Skeletal muscle cell (primary cell): ENCODE measurements at regions not wholly inside any gene's neighbourhood (a gene's known extent, or its start where the extent isn't known, plus 50 kb on each side); places are given as distances from the start of the nearest gene placed in this dataset.
"Not testable (repeated sequence)": the region's sequence is repeated elsewhere in the genome, so short reads cannot be mapped to it uniquely, and the experiment has no call there.

ENCODE experiments used
- DNase-seq: peaks from one replicate; pipeline ENCODE4 v3.0.0-alpha.2; 2010; ENCODE audit warnings: low read depth
- H3K4me3 ChIP-seq: 2 replicates; pipeline ENCODE4 v1.5.1; 2011; ENCODE audit warnings: low read depth, mild to moderate bottlenecking, control low read depth, low read length, moderate library complexity

DNA sequence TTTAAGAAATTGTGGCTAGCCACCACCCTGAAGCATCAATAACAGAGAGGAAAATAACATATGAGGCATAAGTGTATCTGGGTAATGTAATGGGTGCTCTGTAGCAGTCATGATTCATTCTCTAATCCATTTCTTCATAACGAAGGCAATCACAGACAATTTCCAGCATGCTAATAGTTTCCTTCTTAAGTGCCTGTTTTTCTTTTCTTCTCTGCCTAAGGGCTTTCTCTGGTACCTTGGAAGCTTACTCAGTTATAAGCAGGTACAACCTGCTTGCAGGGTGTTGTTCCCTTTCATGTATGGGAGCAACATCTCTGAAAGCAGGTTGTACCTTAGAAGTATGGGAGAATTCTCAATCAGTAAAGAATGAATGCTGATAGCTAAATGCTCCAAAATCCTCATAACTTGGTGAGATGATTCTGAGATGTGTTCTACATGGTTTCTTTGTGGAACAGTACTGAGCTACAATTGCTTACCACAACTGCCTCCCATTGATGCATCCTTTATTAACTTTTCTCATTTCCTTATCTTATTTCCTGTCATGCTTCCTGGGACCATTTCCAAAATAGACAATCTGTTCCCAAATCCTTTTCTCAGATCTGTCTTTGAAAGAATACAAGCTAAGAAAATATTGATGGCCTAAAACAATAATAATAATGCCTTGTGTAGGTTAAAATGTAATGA lies 247.6 kb downstream of the PAPSS1 start:
- no peak for DNase-seq
- no peak overlapping the region for H3K4me3 ChIP-seq

DNA sequence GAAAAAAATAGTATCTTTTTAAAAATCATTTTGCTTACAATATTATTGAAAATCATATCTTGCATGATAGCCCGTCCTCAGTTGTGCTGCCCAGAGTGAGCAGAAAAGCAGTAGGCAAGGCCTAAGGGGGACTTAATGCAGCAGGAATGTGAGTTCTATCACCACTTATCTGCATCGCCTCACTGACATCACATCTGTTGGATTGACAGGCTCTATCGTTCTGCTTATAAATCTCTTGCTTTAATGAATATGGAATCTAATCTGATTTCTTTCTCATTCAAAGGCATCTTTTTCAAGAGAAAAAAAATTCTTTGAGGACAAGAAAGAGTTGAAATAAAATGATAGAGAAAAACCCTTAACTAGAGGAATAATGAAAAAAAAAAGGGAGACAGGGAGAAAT lies 249.9 kb downstream of the PAPSS1 start:
- no peak for DNase-seq
- no peak overlapping the region for H3K4me3 ChIP-seq

DNA sequence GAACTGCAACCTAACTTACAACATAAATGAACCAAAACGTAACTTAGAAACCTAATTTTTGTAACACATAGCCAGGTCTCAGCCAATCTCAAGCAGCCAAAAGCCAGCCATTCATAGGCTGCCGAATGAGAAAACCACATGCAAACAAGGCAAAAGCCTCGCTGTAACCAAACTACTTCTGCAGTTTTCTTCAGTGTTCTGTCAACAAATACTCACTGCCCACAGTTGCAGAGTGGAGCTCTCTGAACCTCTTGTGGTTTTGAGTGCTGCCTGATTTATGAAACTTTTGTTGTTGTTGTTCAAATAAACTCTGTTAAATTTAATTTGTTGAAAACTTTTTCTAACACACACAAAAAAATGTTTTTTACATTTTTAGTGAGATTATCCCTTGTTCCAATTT lies 251.2 kb downstream of the PAPSS1 start:
- no peak overlapping the region for H3K4me3 ChIP-seq
- no peak for DNase-seq

DNA sequence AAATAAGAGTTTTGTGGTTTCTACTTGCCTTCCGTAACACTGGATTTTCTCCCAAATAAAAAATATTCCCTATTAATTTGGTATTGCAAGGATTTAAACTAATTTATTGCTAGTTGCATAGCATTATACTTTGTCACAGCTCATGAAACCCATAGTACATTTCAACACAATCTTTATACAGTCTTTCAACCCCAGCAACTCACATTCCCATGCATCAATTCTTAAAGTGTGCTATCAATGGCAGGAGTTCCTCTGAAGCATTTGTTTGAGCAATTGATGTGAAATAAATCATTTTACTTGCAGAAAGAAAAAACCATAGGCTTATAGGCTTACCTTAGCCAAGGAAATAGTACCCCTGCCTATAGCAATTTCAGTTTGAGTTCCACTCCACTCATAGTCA lies 251.9 kb downstream of the PAPSS1 start:
- no peak overlapping the region for H3K4me3 ChIP-seq
- DNase-seq, result no peak

DNA sequence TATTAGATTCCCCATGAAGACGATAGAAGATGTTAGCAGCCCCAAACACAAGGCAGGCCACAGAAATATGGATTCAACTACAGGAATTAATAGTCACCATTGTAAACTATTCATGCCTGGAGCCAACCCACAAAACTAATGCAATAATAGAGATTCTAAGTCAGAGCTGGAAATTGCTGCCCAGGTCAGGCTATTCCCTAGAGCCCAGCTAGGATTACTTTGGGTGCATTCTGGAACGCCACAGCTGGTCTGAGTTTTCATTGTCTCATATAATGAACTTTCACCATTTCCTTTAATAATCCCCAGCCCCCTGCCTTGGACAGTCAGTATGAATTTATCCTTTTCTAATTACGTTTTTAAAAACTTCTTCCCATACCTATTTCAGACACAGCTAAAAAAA lies 252.6 kb downstream of the PAPSS1 start:
- no peak overlapping the region for H3K4me3 ChIP-seq
- no peak for DNase-seq

DNA sequence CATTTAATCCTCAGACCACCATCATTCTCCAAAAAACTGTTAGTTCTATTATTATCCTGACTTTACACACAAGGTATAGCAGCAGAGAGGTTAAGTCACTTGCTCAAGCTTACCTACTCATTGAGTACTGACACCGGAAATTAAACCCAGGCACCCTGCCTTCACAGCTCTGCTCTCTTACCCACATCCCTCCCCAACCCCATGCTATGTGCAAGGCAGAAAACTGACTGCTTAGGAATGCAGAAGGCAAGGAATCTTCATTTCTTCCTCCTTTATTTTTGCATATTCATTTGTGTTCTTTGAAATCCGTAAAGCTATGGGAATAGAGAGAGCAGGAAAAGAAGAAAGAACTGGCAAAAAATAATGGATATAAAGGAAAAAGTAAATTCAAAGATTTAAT lies 261.8 kb downstream of the PAPSS1 start:
- no peak for DNase-seq
- H3K4me3 ChIP-seq, result no peak overlapping the region

DNA sequence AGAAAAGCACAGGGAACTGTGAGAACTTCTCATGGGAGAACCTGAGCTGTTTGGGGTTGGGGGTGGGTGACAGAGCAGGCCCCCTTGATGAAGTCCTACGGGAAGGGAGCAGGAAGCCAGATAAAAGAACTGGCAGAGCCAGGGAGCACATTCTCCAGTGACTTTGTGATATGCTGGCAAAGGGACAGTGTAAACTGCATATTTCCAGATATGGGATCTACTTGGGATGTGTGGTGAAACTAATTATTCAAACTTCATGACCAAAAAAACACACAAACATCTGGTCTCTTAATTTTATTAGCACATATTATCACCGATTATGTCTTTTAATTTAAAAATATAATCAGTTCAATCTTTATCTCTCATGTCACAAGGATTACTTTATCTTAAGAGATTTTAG lies 266.0 kb downstream of the PAPSS1 start:
- no peak overlapping the region for H3K4me3 ChIP-seq
- DNase-seq, result no peak

DNA sequence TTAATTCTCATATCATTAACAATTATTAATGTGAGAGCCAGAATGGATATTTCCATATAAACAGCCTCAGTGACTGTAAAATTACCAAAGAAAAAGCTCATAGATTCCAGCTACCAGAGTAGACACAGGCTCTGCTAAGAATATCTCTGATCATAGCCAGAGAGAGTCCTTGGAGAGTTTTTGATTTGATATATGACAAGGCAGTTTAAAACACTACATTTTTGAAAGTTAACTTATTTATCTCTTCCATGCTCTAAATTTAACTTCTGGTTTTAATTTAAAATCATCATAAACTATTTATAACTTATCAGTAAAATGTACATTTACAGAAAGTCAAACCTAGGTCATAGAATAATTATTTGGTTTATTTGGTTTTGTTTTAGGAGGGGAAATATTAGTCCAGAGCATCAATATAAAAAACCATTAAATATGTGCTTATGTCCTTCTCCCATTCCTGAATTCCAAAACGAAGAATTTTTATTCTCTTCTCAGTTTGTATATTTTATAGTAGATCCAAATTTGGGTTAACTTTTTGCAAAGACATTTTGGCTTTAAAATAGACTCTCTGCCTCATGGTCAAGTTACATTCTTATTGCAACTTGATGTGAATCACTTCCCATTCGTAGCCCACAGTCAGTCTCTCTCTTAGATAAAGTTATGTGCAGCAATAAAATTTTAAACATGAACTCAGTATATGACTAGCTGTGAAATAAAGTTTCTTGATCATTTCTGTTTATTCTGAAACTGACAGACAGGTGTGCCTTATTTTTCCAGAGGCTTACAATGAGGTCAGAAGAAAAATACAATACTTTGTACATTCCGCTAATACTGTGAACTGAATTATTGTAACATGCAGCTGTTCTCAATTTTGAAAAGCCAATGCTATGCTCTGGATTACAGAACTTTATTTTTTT lies 267.1 kb downstream of the PAPSS1 start:
- no peak overlapping the region for H3K4me3 ChIP-seq
- DNase-seq, result no peak

DNA sequence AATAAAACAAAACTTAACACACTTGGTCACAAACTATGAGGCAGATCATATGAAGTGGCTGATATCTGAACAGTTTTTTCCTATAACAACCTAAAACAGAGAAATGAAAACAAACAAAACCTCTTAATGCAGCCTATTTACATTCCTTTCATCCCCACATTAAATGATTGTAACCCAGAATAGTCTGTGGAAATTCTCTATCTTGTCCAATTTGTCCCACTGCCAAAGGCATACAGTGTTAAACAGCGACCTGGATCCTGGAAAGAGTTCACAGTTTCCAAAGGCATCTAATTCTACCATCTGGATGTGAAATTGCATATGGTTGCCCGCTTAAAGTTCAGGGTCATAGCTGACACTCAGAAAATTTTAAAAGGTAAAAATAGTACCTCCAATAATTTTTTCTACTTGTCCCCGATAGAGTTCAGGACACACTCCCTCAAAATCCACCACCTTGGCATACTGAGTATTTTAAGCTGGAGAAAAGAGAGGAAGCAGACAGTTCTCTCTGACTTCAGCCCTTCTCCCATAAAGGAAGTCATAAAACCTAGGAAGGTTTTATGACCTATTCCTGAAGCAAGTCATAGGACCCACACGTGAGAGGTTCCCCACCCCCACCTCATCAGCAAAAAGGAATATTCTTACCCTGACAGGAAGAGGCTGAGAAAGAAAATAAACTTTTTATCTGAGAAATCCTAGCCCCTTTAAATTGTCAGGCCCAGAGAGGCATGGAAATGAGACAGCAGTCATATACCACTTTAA lies 270.2 kb downstream of the PAPSS1 start:
- no peak overlapping the region for H3K4me3 ChIP-seq
- no peak for DNase-seq

DNA sequence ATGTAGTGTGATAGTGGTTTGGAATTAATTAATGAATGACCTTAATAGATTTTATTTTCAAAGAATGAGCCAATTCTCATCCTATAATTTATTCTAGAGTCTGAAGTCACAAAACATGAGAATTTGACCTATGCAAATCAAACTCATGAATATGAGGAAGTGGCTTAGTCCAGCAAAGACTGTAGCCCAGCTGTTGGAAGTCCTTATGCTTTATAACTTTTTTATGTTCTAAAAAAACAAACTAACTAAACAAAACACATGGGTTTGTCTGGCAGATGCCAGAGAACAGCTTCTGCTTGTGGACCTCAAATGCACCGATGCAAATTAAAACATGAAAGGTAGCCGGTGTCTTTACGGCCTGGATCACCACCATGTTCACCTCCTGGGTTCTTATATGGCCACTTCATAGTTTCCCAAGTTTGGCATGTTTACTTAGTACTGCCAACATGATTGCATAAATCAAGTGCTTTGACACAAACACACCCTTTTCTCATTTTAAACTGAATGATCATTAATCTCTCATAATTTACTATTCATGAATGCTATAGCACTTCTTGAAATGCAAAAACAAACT lies 277.4 kb downstream of the PAPSS1 start:
- DNase-seq, result no peak
- no peak overlapping the region for H3K4me3 ChIP-seq

DNA sequence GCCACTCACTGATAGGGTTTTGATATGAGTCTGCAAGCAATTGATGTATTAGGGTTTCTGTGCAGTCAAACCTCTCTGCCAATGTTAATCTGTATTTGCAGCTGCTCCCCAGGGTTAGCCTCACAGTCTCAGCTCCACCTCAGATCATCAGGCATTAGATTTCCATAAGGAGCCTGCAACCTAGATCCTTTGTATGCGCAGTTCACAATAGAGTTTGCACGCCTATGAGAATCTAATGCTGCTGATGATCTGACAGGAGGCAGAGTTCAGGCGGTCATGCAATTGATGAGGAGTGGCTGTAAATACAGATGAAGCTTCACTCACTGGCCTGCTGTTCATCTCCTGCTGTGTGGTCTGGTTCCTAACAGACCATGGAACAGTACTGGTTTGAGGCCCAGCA lies 280.6 kb downstream of the PAPSS1 start:
- no peak for DNase-seq
- no peak overlapping the region for H3K4me3 ChIP-seq

DNA sequence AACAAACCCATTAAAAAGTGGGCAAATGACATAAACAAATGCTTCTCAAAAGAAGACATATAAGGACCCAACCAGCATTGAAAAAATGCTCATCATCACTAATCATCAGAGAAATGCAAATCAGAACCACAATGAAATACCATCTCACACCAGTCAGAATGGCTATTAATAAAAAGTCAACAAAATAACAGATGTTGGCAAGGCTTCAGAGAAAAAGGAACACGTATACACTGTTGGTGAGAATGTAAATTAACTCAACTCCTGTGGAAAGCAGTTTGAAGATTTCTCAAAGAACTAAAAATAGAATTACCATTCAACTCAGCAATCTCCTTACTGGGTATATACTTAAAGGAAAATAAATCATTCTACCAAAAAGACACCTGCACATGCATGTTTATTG lies 283.6 kb downstream of the PAPSS1 start:
- DNase-seq, H3K4me3 ChIP-seq: not testable (repeated sequence)

DNA sequence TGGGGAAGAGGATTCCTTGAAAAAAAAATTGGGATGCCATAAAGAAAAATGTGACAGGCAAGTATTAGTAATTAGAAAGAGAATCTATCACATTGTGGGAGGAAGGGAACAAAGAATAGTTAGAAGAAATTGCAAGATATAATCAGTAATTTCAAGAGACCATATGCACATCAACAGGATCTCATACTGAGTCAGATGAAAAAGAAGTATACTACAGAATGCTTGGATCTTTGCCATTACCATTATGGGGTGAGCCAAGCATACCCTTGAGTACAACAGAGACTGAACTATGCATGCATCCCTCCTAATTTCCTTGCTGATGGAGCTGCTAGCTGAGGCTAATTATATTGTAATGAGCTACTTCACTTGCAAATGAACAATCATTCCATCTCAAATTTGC lies 287.6 kb downstream of the PAPSS1 start:
- no peak overlapping the region for H3K4me3 ChIP-seq
- peak; percentile 26 for DNase-seq

DNA sequence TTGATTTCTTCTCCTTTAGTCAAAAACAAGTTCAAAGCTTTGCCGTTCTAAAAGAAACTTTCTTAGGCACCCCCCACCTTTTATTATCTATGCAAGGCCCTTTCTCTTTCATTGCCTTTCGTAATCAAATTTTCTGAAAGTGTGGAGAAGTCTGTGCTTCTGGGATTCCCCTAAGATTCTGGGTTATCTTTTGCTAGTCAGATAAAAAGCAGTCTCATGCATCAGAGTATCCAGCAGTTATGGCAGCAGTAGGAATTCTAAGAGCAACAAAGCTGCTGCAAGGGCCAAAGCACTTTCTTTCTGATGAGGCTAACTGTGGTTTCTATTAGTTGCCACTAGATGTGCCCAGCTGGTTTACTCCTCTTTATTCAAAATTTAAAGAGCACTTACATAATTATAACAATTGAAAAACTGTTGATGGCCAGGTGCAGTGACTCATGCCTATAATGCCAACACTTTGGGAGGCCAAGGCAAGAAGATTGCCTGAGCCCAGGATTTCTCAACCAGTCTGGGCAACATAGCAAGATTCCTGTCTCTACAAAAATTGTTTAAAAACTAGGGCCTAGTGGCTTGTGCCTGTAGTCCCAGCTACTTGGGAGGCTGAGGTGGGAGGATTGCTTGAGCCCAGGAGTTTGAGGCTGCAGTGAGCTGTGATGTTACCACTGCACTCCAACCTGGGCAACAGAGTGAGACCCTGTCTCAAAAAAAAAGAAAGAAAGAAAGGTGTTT lies 296.2 kb downstream of the PAPSS1 start:
- DNase-seq, result no peak
- H3K4me3 ChIP-seq, result no peak overlapping the region

DNA sequence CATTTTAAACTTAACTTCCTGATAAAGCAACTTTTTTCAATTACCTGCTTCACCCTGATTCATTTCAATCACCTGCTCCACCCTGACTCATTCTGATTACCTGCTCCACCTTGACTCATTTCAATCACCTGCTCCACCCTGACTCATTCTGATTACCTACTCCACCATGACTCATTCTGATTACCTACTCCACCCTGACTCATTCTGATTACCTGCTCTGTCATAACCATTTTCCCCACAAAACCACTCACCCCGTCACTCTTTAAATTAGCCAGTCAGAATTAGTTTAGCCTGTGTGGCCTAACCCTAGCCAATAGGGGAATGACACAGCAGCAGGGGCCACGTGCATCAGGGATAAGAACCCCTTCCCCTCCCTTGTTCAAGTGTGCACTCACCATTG lies 300.5 kb downstream of the PAPSS1 start:
- DNase-seq, result not testable (repeated sequence)

DNA sequence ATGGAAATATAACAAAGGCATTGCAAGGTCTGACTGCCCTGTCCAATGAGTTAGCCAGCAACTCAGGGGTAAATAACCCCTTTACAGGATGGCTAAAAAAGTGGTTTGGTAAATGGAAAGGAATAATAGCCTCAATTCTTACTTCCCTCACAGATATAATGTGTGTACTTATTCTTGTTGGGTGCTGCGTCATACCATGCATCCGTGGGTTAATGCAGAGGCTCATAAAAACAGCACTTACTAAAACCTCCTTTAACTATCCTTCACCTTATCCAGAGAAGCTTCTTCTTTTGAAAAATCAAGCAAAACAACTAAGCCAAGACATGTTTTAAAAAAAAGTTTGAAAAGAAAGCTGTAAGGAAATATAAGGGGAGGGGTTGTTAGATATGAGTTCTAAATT lies 301.0 kb downstream of the PAPSS1 start:
- H3K4me3 ChIP-seq, result no peak overlapping the region
- no peak for DNase-seq

More for the DNA sequence above, 300.5 kb downstream of the PAPSS1 start:
- H3K4me3 ChIP-seq, result not testable (repeated sequence)

DNA sequence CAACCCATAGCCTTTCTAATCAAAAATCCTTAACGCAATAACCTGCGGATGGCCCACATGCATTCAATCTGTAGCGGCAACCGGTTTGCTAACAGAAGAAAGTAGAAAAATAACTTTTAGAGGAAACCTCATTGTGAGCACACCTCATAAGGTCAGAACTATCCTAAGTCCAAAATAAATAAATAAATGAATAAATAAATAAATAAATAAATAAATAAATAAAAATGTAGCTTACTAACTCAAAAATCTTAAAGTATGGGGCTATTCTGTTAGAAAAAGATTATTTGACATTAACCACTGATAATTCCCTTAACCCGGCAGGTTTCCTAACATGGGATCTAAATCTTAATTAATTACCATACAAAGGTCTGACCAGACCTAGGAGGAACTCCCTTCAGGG lies 304.5 kb downstream of the PAPSS1 start:
- H3K4me3 ChIP-seq, DNase-seq: not testable (repeated sequence)

DNA sequence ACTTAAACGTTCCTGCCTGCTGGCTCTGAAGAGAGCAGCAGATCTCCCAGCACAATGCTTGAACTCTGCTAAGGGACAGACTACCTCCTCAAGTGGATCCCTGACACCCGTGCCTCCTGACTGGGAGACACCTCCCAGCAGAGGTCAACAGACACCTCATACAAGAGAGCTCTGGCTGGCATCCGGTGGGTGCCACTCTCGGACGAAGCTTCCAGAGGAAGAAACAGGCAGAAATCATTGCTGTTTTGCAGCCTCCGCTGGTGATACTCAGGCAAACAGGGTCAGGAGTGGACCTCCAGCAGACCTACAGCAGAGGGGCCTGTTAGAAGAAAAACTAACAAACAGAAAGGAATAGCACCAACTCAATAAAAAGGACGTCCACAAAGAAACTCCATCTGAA lies 310.2 kb downstream of the PAPSS1 start:
- not testable (repeated sequence) for DNase-seq, H3K4me3 ChIP-seq

DNA sequence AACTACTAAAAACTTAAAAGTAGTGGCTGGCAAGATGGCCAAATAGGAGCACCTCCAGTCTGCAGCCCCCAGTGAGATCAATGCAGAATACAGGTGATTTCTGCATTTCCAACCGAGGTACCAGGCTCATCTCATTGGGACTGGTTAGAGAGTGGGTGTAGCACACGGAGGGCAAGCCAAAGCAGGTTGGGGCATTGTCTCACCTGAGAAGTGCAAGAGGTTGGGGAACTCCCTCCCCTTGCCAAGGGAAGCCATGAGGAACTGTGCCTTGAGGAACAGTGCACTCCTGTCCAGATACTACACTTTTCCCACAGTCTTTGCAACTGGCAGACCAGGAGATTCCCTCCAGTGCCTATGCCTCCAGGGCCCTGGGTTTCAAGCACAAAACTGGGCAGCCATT lies 311.1 kb downstream of the PAPSS1 start:
- DNase-seq, result no peak
- H3K4me3 ChIP-seq, result no peak overlapping the region
